ENCODE measurements at regions not wholly inside any gene's neighbourhood (a gene's known extent, or its start where the extent isn't known, plus 50 kb on each side); places are given as distances from the start of the nearest gene placed in this dataset.
A peak's percentile ranks its signal among the peaks of the same experiment; 100 is the strongest.
"Not testable (repeated sequence)": the region's sequence is repeated elsewhere in the genome, so short reads cannot be mapped to it uniquely, and the experiment has no call there.

DNA sequence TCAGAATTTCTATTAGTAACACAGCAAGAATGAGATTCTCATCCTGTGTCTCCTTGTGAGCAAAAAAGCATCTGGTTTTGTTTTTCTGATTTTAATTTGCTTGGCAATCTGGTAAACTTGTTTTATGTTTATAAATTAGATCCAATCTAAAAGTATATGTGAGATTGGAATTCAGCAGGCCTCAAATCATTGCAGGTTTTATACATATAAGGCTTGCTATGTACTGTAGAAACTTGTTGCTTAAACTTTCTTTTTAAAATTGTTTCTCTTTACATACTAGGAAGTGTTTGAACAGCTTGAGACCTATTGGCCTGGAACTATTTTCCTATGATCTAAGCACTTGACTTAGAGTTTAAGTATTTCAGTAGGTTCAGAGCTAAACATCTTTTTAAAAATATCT, 1037.8 kb downstream of the NR2F1-AS1 start:
- no peaks in the 10 kb centered on the region for H3K36me3 ChIP-seq (replicated peaks; ENCODE audit: control insufficient read depth, insufficient read depth, low read length)
- no peak for DNase-seq
- H3K27me3 ChIP-seq (ENCODE audit: control insufficient read depth, insufficient read depth, low read length) = no peaks in the 10 kb centered on the region
- H3K4me3 ChIP-seq (ENCODE audit: insufficient read depth, low read depth, low read length) = no peak overlapping the region

DNA sequence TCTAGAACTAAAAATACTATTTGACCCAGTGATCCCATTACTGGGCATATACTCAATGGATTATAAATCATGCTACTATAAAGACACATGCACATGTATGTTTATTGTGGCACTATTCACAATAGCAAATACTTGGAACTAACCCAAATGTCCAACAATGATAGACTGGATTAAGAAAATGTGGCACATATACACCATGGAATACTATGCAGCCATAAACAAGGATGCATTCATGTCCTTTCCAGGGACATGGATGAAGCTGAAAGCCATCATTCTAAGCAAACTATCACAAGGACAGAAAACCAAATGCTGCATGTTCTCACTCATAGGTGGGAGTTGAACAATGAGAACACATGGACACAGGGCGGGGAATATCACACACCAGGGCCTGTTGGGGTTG, 1039.0 kb downstream of the NR2F1-AS1 start:
- not testable (repeated sequence) for H3K27me3 ChIP-seq (ENCODE audit: control insufficient read depth, insufficient read depth, low read length); H3K4me3 ChIP-seq (ENCODE audit: insufficient read depth, low read depth, low read length); H3K36me3 ChIP-seq (replicated peaks; ENCODE audit: control insufficient read depth, insufficient read depth, low read length); DNase-seq

- Histone ChIP-seq H3K27me3 (ENCODE audit: control insufficient read depth, insufficient read depth, low read length) (no peaks in the 10 kb centered on the region), H3K4me3 (ENCODE audit: insufficient read depth, low read depth, low read length) (no peak overlapping the region), H3K36me3 (replicated peaks; ENCODE audit: control insufficient read depth, insufficient read depth, low read length) (no peaks in the 10 kb centered on the region)
- DNase-seq = no peak
Measured at GRCh38 chr5:92527311-92528078, 1053.5 kb downstream of the NR2F1-AS1 start.

GRCh38 chr5:92525131-92525530, 1055.9 kb downstream of the NR2F1-AS1 start:
- Histone ChIP-seq H3K36me3 (replicated peaks; ENCODE audit: control insufficient read depth, insufficient read depth, low read length) (no peaks in the 10 kb centered on the region), H3K27me3 (ENCODE audit: control insufficient read depth, insufficient read depth, low read length) (no peaks in the 10 kb centered on the region), H3K4me3 (ENCODE audit: insufficient read depth, low read depth, low read length) (no peak overlapping the region)
- DNase-seq = no peak

GRCh38 chr5:92519811-92520632, 1061.0 kb downstream of the NR2F1-AS1 start:
- Histone ChIP-seq H3K36me3 (replicated peaks; ENCODE audit: control insufficient read depth, insufficient read depth, low read length) (no peaks in the 10 kb centered on the region), H3K27me3 (ENCODE audit: control insufficient read depth, insufficient read depth, low read length) (no peaks in the 10 kb centered on the region), H3K4me3 (ENCODE audit: insufficient read depth, low read depth, low read length) (no peak overlapping the region)
- no peak for DNase-seq

DNA sequence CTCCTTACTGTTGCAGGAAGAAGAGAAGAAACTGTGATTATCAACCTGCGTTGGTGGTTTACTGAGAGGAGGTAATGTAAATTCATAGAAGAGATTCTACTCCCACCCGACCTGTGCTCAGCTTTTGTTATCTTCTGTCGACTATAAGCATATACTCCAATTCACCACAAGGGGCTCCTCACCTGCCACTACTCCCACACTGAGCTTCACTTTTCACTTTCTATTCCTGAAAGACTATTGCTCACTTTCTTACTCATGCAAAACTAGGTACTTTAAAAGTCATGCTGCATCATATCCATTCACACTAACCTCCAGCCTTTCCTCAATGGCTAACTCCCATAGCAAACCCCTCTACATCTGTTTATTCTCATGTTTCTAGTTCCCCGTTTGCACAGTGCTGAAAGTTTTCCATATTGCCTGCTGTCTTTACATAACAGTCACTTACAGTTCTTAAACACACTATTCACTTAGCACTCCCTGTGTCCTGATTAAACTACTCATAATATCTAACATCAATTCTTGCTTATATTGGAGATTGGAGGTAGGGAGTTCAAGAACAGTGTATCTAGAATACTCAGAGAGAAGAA, 1062.6 kb downstream of the NR2F1-AS1 start:
- no peaks in the 10 kb centered on the region for H3K36me3 ChIP-seq (replicated peaks; ENCODE audit: control insufficient read depth, insufficient read depth, low read length)
- DNase-seq = peak; percentile 49
- H3K4me3 ChIP-seq (ENCODE audit: insufficient read depth, low read depth, low read length) = no peak overlapping the region

DNA sequence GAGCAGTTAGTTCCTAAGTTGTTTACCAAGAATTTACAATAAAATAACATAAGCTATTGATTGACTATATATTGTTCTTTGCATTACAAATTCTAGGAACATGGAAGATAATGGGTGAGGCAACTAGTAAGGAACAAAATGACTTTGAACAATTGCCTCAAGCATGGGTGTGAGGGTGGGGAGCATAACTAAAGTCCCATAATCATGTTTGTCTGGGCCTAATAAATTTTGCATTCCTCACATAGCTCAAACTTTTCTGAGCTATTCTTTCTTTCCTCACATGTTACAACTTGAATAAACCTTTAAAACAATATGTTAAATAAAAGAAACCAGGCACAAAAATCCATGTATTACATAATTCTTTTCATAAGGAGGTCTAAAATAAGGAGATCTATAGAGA, 1066.1 kb downstream of the NR2F1-AS1 start:
- DNase-seq = no peak
- no peaks in the 10 kb centered on the region for H3K27me3 ChIP-seq (ENCODE audit: control insufficient read depth, insufficient read depth, low read length)
- H3K36me3 ChIP-seq (replicated peaks; ENCODE audit: control insufficient read depth, insufficient read depth, low read length) = no peaks in the 10 kb centered on the region
- H3K4me3 ChIP-seq (ENCODE audit: insufficient read depth, low read depth, low read length) = no peak overlapping the region

More for the DNA sequence above, 1062.6 kb downstream of the NR2F1-AS1 start:
- H3K27me3 ChIP-seq (ENCODE audit: control insufficient read depth, insufficient read depth, low read length) = no peaks in the 10 kb centered on the region

DNA sequence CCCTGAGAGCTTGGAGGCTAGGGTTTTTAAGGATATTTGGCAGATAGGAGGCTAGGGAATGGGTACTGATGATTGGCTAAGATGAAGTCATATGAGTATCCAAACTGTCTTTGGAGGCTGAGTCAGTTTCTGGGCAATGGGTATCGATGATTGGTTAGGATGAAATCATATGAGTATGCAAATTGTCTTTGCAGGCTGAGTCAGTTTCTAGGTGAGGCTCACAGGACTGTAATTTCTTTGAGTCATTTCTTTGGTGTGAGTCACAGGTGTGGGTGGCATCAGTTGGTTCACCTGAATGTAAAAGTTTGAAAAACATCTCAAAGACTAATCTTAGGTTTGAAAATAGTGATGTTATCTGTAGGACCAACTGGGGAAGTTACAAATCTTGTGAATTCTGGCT, 1068.0 kb downstream of the NR2F1-AS1 start:
- no peak overlapping the region for H3K4me3 ChIP-seq (ENCODE audit: insufficient read depth, low read depth, low read length)
- H3K27me3 ChIP-seq (ENCODE audit: control insufficient read depth, insufficient read depth, low read length) = no peaks in the 10 kb centered on the region
- no peak for DNase-seq
- no peaks in the 10 kb centered on the region for H3K36me3 ChIP-seq (replicated peaks; ENCODE audit: control insufficient read depth, insufficient read depth, low read length)

GRCh38 chr5:92508271-92508670, 1072.7 kb downstream of the NR2F1-AS1 start:
- DNase-seq = no peak
- no peak overlapping the region for H3K4me3 ChIP-seq (ENCODE audit: insufficient read depth, low read depth, low read length)
- H3K27me3 ChIP-seq (ENCODE audit: control insufficient read depth, insufficient read depth, low read length) = no peaks in the 10 kb centered on the region
- no peaks in the 10 kb centered on the region for H3K36me3 ChIP-seq (replicated peaks; ENCODE audit: control insufficient read depth, insufficient read depth, low read length)

DNA sequence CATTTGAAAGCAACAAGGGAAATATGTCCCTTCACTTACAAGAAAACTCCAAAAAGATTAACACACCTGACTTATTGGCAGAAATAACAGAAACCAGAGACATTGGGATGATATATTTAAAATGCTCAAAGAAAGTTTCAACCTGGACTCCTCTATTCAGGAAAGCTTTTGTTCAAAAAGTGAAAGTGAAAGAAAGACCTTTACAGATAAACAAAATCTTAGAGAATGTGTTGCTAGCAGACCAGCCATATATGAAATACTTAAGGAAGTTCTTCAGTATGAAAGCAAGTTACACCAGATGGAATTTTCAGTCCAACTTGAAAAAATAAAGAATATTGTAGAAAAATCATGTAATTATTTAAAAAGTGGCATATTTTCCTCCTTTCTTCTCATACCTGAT, 1075.1 kb downstream of the NR2F1-AS1 start:
- H3K4me3 ChIP-seq (ENCODE audit: insufficient read depth, low read depth, low read length) = no peak overlapping the region
- no peaks in the 10 kb centered on the region for H3K27me3 ChIP-seq (ENCODE audit: control insufficient read depth, insufficient read depth, low read length)
- no peaks in the 10 kb centered on the region for H3K36me3 ChIP-seq (replicated peaks; ENCODE audit: control insufficient read depth, insufficient read depth, low read length)
- no peak for DNase-seq

- Histone ChIP-seq H3K36me3 (replicated peaks; ENCODE audit: control insufficient read depth, insufficient read depth, low read length) (no peaks in the 10 kb centered on the region), H3K4me3 (ENCODE audit: insufficient read depth, low read depth, low read length) (no peak overlapping the region), H3K27me3 (ENCODE audit: control insufficient read depth, insufficient read depth, low read length) (no peaks in the 10 kb centered on the region)
- DNase-seq = no peak
Measured at GRCh38 chr5:92505145-92505544, 1075.9 kb downstream of the NR2F1-AS1 start.

GRCh38 chr5:92504346-92504745, 1076.7 kb downstream of the NR2F1-AS1 start:
- Histone ChIP-seq H3K4me3 (ENCODE audit: insufficient read depth, low read depth, low read length) (no peak overlapping the region), H3K36me3 (replicated peaks; ENCODE audit: control insufficient read depth, insufficient read depth, low read length) (no peaks in the 10 kb centered on the region), H3K27me3 (ENCODE audit: control insufficient read depth, insufficient read depth, low read length) (no peaks in the 10 kb centered on the region)
- no peak for DNase-seq

DNA sequence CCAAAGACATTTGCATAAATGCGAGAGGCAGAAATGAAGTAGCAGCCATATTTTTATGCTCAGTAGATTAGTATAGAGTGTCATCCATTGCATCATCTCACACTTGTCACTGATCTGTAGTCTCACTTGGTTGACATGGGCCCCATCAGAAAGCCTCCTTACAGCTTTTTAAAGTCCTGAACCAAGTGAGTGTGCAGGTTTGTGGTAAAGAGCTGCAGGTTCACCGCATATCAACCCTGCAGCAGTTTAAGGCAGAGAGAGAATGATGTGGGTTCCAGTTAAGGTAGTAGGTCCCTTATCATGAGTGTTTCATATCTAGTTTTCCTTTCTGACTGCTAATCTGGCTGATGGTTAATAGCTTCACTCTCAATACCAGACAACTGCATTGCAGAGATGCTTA, 1080.3 kb downstream of the NR2F1-AS1 start:
- DNase-seq = no peak
- Histone ChIP-seq H3K4me3 (ENCODE audit: insufficient read depth, low read depth, low read length) (no peak overlapping the region), H3K27me3 (ENCODE audit: control insufficient read depth, insufficient read depth, low read length) (no peaks in the 10 kb centered on the region), H3K36me3 (replicated peaks; ENCODE audit: control insufficient read depth, insufficient read depth, low read length) (no peaks in the 10 kb centered on the region)

DNA sequence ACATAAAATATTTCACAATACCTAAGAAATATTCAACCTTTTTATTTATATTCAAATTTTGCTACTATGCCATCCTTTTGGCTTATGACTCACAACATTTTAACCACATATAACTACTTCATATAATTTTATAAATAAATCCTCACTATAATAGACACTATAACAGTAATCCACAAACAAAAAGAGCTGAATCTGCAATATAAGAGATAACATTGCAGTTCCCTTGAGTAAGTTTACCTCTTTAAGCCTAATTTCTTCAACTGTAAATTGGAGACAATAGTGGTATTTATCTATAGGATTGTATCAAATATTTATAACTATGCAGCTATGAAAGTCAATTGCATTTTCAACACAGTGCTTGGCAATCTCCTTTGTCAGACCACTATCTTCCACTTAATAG, 1084.5 kb downstream of the NR2F1-AS1 start:
- H3K36me3 ChIP-seq (replicated peaks; ENCODE audit: control insufficient read depth, insufficient read depth, low read length) = no peaks in the 10 kb centered on the region
- no peak for DNase-seq
- no peaks in the 10 kb centered on the region for H3K27me3 ChIP-seq (ENCODE audit: control insufficient read depth, insufficient read depth, low read length)
- no peak overlapping the region for H3K4me3 ChIP-seq (ENCODE audit: insufficient read depth, low read depth, low read length)

DNA sequence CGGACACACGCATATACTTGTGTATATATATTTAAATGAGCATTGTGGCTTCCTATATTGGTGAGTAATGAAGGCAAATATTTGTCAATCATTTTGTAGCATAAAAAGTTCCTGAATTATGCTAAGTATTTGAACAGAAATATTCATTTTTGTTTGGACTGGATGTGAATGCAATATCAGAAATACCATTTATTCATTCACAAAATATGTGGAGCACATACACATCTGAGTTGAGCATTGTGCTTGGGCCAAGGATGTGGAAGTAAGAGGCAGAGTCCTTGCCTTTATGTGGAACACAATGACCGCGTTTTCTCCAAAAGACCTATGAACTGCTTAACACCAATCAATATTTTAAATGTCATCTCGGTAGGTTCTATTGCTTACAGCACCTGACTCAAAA, 1086.5 kb downstream of the NR2F1-AS1 start:
- Histone ChIP-seq H3K36me3 (replicated peaks; ENCODE audit: control insufficient read depth, insufficient read depth, low read length) (no peaks in the 10 kb centered on the region), H3K4me3 (ENCODE audit: insufficient read depth, low read depth, low read length) (no peak overlapping the region), H3K27me3 (ENCODE audit: control insufficient read depth, insufficient read depth, low read length) (no peaks in the 10 kb centered on the region)
- DNase-seq = no peak
